ENCODE measurements at regions not wholly inside any gene's neighbourhood (a gene's known extent, or its start where the extent isn't known, plus 50 kb on each side); places are given as distances from the start of the nearest gene placed in this dataset.
"Not testable (repeated sequence)": the region's sequence is repeated elsewhere in the genome, so short reads cannot be mapped to it uniquely, and the experiment has no call there.

DNA sequence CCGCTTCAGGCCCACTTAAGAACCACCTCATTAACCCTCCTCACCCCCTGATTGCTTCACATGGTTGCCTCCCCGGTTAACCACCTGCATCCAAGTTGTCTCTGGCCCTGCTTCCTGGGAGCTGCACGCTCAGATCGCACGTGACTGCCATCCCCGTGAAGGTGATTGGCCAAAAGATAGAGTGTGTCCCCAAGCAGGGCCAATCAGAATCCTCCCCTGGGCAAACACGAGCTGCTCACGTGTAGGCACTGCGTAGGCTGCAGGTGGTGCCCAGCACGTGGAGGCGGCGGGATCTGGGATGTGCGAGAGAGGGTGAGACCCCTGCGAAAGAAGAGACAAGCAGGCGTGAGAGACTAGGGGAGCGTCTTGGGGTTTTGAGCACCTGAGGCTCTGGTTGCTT lies 111.8 kb upstream of the CRHR1 start:
- Histone ChIP-seq H3K4me1 (ENCODE audit: control insufficient read depth, insufficient read depth, low read length) (no peaks in the 10 kb centered on the region), H3K9me3 (ENCODE audit: control insufficient read depth in 2 of 2, low read length in 2 of 2) (peaks cover 0 to 5% of the 10 kb centered on the region in 2 donors), H3K9ac (ENCODE audit: low read length in 2 of 2) (no peak overlapping the region), H3K27me3 (ENCODE audit: control insufficient read depth in 1 of 2, insufficient read depth in 2 of 2, low read length in 2 of 2) (peaks cover 2 to 8% of the 10 kb centered on the region in 2 donors), H3K4me3 (ENCODE audit: low read length in 2 of 2) (no peak overlapping the region), H3K36me3 (ENCODE audit: control insufficient read depth in 2 of 2, insufficient read depth in 2 of 2, low read length in 2 of 2) (no peaks in the 10 kb centered on the region), H3K27ac (ENCODE audit: low read length) (no peak overlapping the region)

DNA sequence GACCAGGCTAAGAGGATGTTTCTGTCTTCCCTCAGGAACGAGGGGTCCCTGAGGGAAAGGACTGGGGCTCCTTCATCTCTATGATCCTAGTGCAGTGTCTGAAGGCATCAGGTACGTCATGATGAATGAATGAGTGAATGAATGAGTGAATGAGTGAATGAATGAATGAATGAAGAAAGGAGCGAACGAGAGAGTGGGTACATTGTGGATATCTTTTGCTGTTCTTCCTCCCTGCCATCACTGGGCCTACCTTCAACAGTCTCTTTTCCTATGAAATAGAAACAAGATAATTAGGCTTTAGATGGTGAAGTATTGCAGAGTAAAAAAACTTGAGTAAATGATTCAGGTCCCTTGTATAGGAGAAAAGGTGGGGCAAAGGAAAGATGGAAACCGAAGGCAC lies 111.3 kb upstream of the CRHR1 start:
- Histone ChIP-seq H3K9me3 (ENCODE audit: control insufficient read depth in 2 of 2, low read length in 2 of 2) (peaks cover 0 to 5% of the 10 kb centered on the region in 2 donors), H3K9ac (ENCODE audit: low read length in 2 of 2) (no peak overlapping the region), H3K4me1 (ENCODE audit: control insufficient read depth, insufficient read depth, low read length) (no peaks in the 10 kb centered on the region), H3K27ac (ENCODE audit: low read length) (no peak overlapping the region), H3K36me3 (ENCODE audit: control insufficient read depth in 2 of 2, insufficient read depth in 2 of 2, low read length in 2 of 2) (no peaks in the 10 kb centered on the region), H3K4me3 (ENCODE audit: low read length in 2 of 2) (no peak overlapping the region), H3K27me3 (ENCODE audit: control insufficient read depth in 1 of 2, insufficient read depth in 2 of 2, low read length in 2 of 2) (peaks cover 0 to 8% of the 10 kb centered on the region in 2 donors)

DNA sequence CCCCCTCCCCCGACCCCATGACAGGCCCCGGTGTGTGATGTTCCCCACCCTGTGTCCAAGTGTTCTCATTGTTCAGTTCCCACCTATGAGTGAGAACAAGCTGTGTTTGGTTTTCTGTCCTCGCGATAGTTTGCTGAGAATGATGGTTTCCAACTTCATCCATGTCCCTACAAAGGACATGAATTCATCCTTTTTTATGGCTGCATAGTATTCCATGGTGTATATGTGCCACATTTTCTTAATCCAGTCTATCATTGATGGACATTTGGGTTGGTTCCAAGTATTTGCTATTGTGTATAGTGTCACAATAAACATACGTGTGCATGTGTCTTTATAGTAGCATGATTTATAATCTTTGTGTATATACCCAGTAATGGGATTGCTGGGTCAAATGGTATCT lies 110.4 kb upstream of the CRHR1 start:
- not testable (repeated sequence) for H3K4me1 ChIP-seq (ENCODE audit: control insufficient read depth, insufficient read depth, low read length)

DNA sequence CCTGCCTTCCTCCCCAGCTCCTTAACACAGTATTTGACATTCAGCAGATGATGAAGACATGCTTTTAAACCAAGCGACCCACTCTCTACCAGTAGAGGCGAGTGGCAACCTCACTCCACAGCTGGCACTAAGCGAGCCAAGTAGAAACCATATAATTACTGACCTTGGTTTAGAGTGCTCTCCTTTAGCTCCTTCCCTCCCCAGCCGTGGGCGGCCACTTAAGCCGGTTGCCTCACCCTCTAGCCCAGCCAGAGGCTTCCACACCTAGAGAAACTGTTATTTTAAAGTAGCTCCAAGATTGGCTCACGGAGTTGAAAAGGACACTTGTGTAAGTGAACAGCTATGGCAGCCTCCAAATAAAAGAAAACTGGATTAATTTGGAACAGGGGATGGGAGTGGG lies 109.1 kb upstream of the CRHR1 start:
- Histone ChIP-seq H3K4me3 (ENCODE audit: low read length in 2 of 2) (no peak overlapping the region), H3K4me1 (ENCODE audit: control insufficient read depth, insufficient read depth, low read length) (no peaks in the 10 kb centered on the region), H3K27ac (ENCODE audit: low read length) (no peak overlapping the region), H3K9ac (ENCODE audit: low read length in 2 of 2) (no peak overlapping the region), H3K36me3 (ENCODE audit: control insufficient read depth in 2 of 2, insufficient read depth in 2 of 2, low read length in 2 of 2) (no peaks in the 10 kb centered on the region), H3K9me3 (ENCODE audit: control insufficient read depth in 2 of 2, low read length in 2 of 2) (peaks cover 5 to 8% of the 10 kb centered on the region in 2 donors), H3K27me3 (ENCODE audit: control insufficient read depth in 1 of 2, insufficient read depth in 2 of 2, low read length in 2 of 2) (peaks cover 0 to 9% of the 10 kb centered on the region in 2 donors)

More for the DNA sequence above, 110.4 kb upstream of the CRHR1 start:
- H3K9me3 ChIP-seq (ENCODE audit: control insufficient read depth in 2 of 2, low read length in 2 of 2); H3K9ac ChIP-seq (ENCODE audit: low read length in 2 of 2); H3K36me3 ChIP-seq (ENCODE audit: control insufficient read depth in 2 of 2, insufficient read depth in 2 of 2, low read length in 2 of 2); H3K27me3 ChIP-seq (ENCODE audit: control insufficient read depth in 1 of 2, insufficient read depth in 2 of 2, low read length in 2 of 2); H3K4me3 ChIP-seq (ENCODE audit: low read length in 2 of 2); H3K27ac ChIP-seq (ENCODE audit: low read length): not testable (repeated sequence)

DNA sequence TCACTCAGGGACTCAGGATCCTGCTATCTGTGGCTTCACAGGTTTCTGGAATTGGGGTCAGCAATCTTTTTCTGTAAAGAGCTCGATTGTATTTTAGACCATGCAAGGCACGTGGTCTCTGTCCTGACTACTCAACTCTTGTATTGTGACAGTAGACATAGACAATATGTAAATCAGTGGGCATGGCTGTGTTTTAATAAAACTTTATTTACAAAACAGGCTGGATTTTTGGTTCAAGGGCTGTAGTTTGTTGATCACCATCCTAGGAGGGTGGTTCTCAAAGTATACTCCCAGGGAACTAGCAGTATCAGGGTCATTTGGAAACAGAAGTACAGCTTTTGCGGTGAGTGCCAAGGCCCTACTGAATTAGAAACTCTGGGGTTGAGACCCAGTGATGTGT lies 108.2 kb upstream of the CRHR1 start:
- no peaks in the 10 kb centered on the region for H3K4me1 ChIP-seq (ENCODE audit: control insufficient read depth, insufficient read depth, low read length)
- H3K36me3 ChIP-seq (ENCODE audit: control insufficient read depth in 2 of 2, insufficient read depth in 2 of 2, low read length in 2 of 2), result no peaks in the 10 kb centered on the region
- no peak overlapping the region for H3K9ac ChIP-seq (ENCODE audit: low read length in 2 of 2)
- peaks cover 2 to 13% of the 10 kb centered on the region in 2 donors for H3K27me3 ChIP-seq (ENCODE audit: control insufficient read depth in 1 of 2, insufficient read depth in 2 of 2, low read length in 2 of 2)
- H3K4me3 ChIP-seq (ENCODE audit: low read length in 2 of 2), result no peak overlapping the region
- peaks cover 5 to 8% of the 10 kb centered on the region in 2 donors for H3K9me3 ChIP-seq (ENCODE audit: control insufficient read depth in 2 of 2, low read length in 2 of 2)
- no peak overlapping the region for H3K27ac ChIP-seq (ENCODE audit: low read length)

DNA sequence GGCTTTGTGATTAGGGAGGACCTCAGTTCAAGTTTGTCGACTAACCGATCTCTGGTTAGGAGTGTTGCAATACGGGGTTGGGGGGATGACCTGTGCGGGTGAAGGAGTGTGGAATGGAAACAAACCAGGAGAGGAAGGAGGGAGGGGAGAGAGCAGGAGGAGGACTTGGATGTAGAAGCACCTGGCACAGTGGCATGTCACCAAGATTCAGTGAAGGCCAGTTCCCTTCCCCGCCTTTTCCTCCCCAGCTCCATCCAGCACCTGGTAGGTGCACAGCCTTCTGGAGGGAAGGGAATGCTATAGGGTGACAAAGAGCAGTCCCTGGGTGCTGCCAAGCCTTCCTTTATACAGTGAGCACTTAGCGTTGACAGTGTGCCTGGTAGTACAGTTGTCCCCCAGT lies 107.4 kb upstream of the CRHR1 start:
- H3K9ac ChIP-seq (ENCODE audit: low read length in 2 of 2), result no peak overlapping the region
- H3K27ac ChIP-seq (ENCODE audit: low read length), result no peak overlapping the region
- H3K27me3 ChIP-seq (ENCODE audit: control insufficient read depth in 1 of 2, insufficient read depth in 2 of 2, low read length in 2 of 2), result peaks cover 2 to 11% of the 10 kb centered on the region in 2 donors
- no peaks in the 10 kb centered on the region for H3K4me1 ChIP-seq (ENCODE audit: control insufficient read depth, insufficient read depth, low read length)
- no peak overlapping the region for H3K4me3 ChIP-seq (ENCODE audit: low read length in 2 of 2)
- peaks cover 5 to 8% of the 10 kb centered on the region in 2 donors for H3K9me3 ChIP-seq (ENCODE audit: control insufficient read depth in 2 of 2, low read length in 2 of 2)
- H3K36me3 ChIP-seq (ENCODE audit: control insufficient read depth in 2 of 2, insufficient read depth in 2 of 2, low read length in 2 of 2), result no peaks in the 10 kb centered on the region

DNA sequence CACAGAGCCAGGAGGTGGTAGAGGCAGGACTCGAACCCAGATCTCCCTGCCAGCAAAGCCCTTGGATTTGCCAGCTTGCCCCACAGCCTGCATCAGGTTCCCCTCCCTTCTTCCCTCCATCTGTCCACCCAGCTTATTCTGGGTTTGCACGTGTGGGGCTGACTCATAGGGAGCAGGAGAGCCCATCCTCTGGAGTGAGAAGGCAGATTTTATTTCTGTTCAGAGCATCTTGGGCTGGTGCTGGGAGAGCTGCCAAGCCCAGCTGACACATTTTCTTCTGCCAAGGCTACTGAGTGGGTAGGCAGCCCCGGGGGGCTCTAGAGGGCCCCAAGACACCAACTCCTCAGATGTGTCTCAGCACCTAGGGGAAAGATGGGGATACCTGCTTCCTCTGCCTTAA lies 106.3 kb upstream of the CRHR1 start:
- Histone ChIP-seq H3K27ac (ENCODE audit: low read length) (no peak overlapping the region), H3K27me3 (ENCODE audit: control insufficient read depth in 1 of 2, insufficient read depth in 2 of 2, low read length in 2 of 2) (peaks cover 2 to 15% of the 10 kb centered on the region in 2 donors), H3K36me3 (ENCODE audit: control insufficient read depth in 2 of 2, insufficient read depth in 2 of 2, low read length in 2 of 2) (no peaks in the 10 kb centered on the region), H3K9me3 (ENCODE audit: control insufficient read depth in 2 of 2, low read length in 2 of 2) (peaks cover 5 to 8% of the 10 kb centered on the region in 2 donors), H3K4me3 (ENCODE audit: low read length in 2 of 2) (no peak overlapping the region), H3K9ac (ENCODE audit: low read length in 2 of 2) (no peak overlapping the region), H3K4me1 (ENCODE audit: control insufficient read depth, insufficient read depth, low read length) (no peaks in the 10 kb centered on the region)

DNA sequence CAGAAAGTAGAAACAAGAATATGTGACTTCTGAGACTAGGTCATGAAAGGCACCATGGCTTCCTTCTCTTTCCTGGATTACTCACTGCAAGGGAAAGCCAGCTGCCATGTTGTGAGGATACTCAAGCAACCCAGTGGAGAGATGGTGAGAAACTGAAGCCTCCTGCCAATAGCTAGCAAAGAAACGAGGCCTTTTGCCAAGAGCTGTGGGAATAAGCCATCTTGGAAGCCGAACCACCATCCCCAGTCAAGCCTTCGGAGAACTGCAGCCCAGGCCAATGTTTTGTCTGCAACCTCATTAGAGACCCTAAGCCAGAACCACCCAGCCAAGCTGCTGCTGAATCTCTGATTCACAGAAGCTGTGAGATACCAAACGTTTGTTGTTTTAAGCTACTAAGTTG lies 104.7 kb upstream of the CRHR1 start:
- H3K9ac ChIP-seq (ENCODE audit: low read length in 2 of 2), result no peak overlapping the region
- no peak overlapping the region for H3K4me3 ChIP-seq (ENCODE audit: low read length in 2 of 2)
- H3K9me3 ChIP-seq (ENCODE audit: control insufficient read depth in 2 of 2, low read length in 2 of 2), result peaks cover 5 to 8% of the 10 kb centered on the region in 2 donors
- peaks cover 2 to 15% of the 10 kb centered on the region in 2 donors for H3K27me3 ChIP-seq (ENCODE audit: control insufficient read depth in 1 of 2, insufficient read depth in 2 of 2, low read length in 2 of 2)
- no peaks in the 10 kb centered on the region for H3K4me1 ChIP-seq (ENCODE audit: control insufficient read depth, insufficient read depth, low read length)
- H3K36me3 ChIP-seq (ENCODE audit: control insufficient read depth in 2 of 2, insufficient read depth in 2 of 2, low read length in 2 of 2), result no peaks in the 10 kb centered on the region
- H3K27ac ChIP-seq (ENCODE audit: low read length), result no peak overlapping the region

DNA sequence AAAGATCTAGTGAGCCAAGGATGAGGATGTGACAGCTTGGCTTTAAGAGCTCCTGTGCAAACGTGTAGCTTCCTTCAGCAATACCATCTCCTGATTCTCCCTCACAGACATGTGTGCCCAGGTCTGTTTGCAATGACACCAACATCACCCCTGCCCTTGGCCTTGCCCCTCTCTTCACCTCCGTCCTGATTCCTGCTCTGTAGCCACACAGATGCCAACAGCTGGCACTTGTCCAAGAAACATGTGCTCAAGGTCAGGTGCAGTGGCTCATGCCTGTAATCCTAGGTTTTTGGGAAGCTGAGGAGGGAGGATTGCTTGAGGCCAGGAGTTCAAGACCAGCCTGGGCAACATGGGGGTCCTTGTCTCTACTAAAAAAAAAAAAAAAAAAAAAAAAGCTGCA lies 103.8 kb upstream of the CRHR1 start:
- H3K36me3 ChIP-seq (ENCODE audit: control insufficient read depth in 2 of 2, insufficient read depth in 2 of 2, low read length in 2 of 2), result no peaks in the 10 kb centered on the region

DNA sequence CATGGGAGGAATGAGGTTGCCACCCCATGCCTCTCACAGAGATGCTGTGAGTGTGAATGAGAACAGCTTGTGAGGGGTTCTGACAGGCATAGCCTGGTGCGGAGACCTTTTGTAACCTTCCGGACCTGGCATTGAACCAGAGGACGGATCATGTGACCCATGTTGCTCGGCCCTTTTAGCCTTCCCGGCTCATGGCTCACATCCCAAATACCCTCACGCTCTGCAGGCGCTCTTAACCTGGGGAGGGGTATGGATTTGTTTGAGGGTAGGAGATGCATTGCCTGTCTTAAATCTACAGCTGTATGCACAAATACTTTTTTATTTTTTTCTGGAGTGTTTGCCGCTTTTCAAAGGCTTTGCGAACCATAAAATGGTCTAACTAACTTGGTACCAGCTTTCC lies 102.4 kb upstream of the CRHR1 start:
- Histone ChIP-seq H3K27ac (ENCODE audit: low read length) (no peak overlapping the region), H3K4me3 (ENCODE audit: low read length in 2 of 2) (no peak overlapping the region), H3K4me1 (ENCODE audit: control insufficient read depth, insufficient read depth, low read length) (no peaks in the 10 kb centered on the region), H3K9ac (ENCODE audit: low read length in 2 of 2) (no peak overlapping the region), H3K27me3 (ENCODE audit: control insufficient read depth in 1 of 2, insufficient read depth in 2 of 2, low read length in 2 of 2) (peaks cover 2 to 16% of the 10 kb centered on the region in 2 donors), H3K36me3 (ENCODE audit: control insufficient read depth in 2 of 2, insufficient read depth in 2 of 2, low read length in 2 of 2) (no peaks in the 10 kb centered on the region), H3K9me3 (ENCODE audit: control insufficient read depth in 2 of 2, low read length in 2 of 2) (peaks cover 0 to 8% of the 10 kb centered on the region in 2 donors)

More for the DNA sequence above, 103.8 kb upstream of the CRHR1 start:
- peaks cover 5 to 8% of the 10 kb centered on the region in 2 donors for H3K9me3 ChIP-seq (ENCODE audit: control insufficient read depth in 2 of 2, low read length in 2 of 2)
- no peak overlapping the region for H3K4me3 ChIP-seq (ENCODE audit: low read length in 2 of 2)
- no peak overlapping the region for H3K27ac ChIP-seq (ENCODE audit: low read length)
- no peaks in the 10 kb centered on the region for H3K4me1 ChIP-seq (ENCODE audit: control insufficient read depth, insufficient read depth, low read length)
- no peak overlapping the region for H3K9ac ChIP-seq (ENCODE audit: low read length in 2 of 2)
- peaks cover 2 to 15% of the 10 kb centered on the region in 2 donors for H3K27me3 ChIP-seq (ENCODE audit: control insufficient read depth in 1 of 2, insufficient read depth in 2 of 2, low read length in 2 of 2)

DNA sequence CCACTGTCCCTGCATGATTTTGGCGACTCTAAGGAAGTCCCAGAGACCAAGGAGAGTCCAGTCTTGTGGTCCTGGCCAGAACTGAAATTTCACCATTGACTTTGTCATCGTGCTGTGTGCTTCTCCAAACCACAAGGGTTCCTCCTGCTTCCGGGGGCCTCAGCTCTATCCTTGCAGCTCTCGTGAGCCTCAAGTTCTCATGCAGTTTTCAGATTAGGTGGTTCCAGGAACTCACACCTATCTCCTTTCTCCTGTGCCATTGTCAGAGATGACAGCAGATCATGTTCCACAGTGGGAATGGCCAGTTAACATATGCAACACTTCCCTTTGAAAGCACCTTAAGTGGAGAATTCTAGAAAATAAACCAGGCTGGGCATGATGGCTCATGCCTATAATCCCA lies 97.9 kb upstream of the CRHR1 start:
- no peaks in the 10 kb centered on the region for H3K4me1 ChIP-seq (ENCODE audit: control insufficient read depth, insufficient read depth, low read length)

More for the DNA sequence above, 97.9 kb upstream of the CRHR1 start:
- H3K27me3 ChIP-seq (ENCODE audit: control insufficient read depth in 1 of 2, insufficient read depth in 2 of 2, low read length in 2 of 2), result peaks cover 5 to 19% of the 10 kb centered on the region in 2 donors
- H3K4me3 ChIP-seq (ENCODE audit: low read length in 2 of 2), result no peak overlapping the region
- no peaks in the 10 kb centered on the region for H3K9me3 ChIP-seq (ENCODE audit: control insufficient read depth in 2 of 2, low read length in 2 of 2)
- no peaks in the 10 kb centered on the region for H3K36me3 ChIP-seq (ENCODE audit: control insufficient read depth in 2 of 2, insufficient read depth in 2 of 2, low read length in 2 of 2)
- no peak overlapping the region for H3K9ac ChIP-seq (ENCODE audit: low read length in 2 of 2)
- H3K27ac ChIP-seq (ENCODE audit: low read length), result no peak overlapping the region
